Right kidney (tissue), 1 donor: ENCODE measurements at regions not wholly inside any gene's neighbourhood (a gene's known extent, or its start where the extent isn't known, plus 50 kb on each side); places are given as distances from the start of the nearest gene placed in this dataset.

ENCODE experiments used
- DNase-seq: peaks from one replicate; pipeline ENCODE4 v3.0.0-alpha.2; 2016

- DNase-seq, result no peak
Observed at GRCh38 chr10:113292086-113292485, 260.8 kb upstream of the HABP2 start.

DNA sequence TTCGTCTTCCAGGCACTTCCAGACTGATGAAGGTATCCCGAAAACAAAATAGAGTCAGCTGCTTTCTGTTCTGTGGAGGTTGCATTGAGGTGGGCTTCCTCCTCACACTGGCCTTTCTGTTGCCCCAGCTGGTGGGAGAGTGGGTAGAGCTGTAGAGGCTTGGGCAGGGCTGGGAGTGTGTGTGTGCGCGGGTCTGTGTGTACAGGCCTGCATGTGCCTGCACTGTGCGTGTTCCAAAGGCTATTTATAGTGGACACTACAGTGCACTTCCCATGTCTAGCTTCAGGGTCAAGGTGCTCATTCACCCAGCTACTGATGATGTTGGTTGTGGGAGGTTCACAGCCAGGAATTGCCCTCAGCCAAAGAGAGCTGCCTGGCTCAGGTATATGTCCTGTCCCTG, 260.1 kb upstream of the HABP2 start:
- no peak for DNase-seq

DNA sequence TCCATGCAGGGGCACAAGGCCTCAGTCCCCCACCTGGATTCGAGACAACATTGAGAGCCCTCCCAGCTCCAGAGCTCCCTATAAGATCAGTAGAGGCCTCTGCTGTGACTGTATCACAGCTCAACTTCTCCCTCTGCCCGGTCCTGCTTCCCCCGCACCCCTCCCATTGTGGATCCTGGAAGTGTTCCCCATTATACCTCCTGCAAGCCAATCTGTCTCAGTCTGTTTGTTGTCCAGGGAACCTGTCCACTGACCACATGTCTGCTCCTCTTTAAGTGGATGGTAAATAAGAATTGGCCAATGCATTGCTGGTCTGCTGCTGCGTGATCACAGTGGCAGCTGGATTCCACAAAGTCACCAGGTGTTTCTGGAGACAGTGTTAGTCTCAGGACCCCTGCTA, 259.7 kb upstream of the HABP2 start:
- no peak for DNase-seq

DNA sequence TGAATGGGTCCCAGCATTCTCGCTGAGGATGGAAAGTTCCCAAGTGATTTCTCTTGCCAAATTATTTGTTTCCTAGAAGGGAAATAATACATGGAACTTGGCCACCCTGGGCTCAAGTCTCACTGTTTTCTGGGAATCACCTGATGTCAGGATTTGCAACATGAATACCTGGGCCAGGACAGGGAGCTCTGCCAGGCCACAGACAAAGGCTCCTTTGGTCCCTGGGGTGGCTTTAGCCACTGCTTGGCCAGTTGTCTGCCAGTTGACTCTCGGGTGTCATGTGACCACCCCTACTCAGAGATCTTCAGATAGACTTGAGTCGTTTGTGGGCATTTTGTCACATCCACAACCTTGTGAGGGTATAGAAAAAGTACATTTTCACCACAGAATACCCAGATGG, 258.0 kb upstream of the HABP2 start:
- no peak for DNase-seq

- DNase-seq, result no peak
Observed at GRCh38 chr10:113297226-113297625, 255.6 kb upstream of the HABP2 start.

DNA sequence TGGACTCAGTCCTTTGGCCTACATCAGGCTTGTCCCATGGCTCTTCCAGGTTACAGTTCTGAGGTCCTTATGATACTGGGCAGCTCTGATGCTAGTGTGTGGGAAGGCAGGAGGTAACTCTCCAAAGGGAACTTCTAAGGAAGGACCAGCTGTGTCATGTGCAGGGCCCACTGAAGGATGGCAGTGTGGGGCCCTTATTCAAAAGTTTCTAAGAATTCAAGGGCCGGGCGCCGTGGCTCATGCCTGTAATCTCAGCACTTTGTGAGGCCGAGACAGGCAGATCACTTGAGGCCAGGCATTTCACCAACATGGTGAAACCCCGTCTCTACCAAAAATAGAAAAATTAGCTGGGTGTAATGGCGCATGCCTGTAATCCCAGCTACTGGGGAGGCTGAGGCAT, 254.2 kb upstream of the HABP2 start:
- DNase-seq, result no peak

- DNase-seq, result no peak
Observed at GRCh38 chr10:113300201-113300600, 252.7 kb upstream of the HABP2 start.

GRCh38 chr10:113300617-113301016, 252.2 kb upstream of the HABP2 start:
- no peak for DNase-seq

DNA sequence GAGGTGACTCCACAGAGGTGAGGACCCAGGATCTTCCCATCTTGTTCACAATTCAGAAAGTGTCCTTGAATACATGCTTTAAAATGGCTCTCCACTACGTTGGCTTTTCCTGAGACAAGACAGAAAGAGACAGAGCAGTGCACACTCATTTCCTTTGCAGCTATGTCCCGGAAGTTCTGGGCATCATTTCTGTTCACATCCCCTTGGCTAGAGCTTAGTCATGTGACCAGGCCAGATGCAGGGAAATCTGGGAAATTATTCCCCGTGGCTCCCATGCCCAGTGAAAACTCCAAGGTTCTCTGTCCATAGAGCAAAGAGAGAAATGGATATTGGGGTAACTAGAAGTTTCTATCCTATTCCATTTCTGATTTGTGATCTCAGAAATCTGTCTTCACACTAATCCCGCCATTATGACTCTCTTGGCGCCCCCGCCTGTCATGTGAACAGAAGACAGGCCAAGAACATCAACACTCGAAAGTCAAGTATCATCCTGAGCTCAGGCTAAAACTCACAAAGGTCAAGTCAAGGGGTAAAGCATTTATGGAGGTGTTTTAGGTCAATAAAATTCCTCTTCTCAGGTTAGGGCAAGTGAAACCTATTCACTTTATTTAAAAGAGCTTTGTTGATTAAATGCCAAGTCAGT, 251.4 kb upstream of the HABP2 start:
- no peak for DNase-seq

- DNase-seq, result no peak
Observed at GRCh38 chr10:113302062-113302461, 250.8 kb upstream of the HABP2 start.

- DNase-seq, result no peak
Observed at GRCh38 chr10:113303544-113304146, 249.2 kb upstream of the HABP2 start.

GRCh38 chr10:113304726-113305125, 248.1 kb upstream of the HABP2 start:
- DNase-seq, result no peak

DNA sequence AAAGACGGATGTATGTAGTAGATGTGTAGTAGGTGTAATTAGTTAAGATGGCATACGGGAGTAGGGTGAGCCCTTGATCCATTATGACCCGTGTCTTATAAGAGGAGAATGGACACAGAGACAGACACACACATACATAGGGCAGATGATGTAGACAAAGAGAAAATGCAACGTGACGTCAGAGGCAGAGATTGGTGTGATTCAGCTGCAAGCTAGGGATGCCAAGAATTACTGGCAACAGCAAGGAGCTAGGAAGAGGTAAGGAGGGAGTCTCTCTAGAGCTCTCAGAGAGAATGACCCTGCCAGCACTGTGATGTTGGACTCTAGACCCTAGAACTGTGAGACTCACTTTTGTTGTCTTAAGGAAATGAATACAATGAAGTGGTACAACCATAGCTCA, 247.0 kb upstream of the HABP2 start:
- DNase-seq, result no peak

- DNase-seq, result no peak
Observed at GRCh38 chr10:113309791-113310190, 243.1 kb upstream of the HABP2 start.

GRCh38 chr10:113310347-113310746, 242.5 kb upstream of the HABP2 start:
- DNase-seq, result no peak

- no peak for DNase-seq
Observed at GRCh38 chr10:113313048-113313602, 239.7 kb upstream of the HABP2 start.

DNA sequence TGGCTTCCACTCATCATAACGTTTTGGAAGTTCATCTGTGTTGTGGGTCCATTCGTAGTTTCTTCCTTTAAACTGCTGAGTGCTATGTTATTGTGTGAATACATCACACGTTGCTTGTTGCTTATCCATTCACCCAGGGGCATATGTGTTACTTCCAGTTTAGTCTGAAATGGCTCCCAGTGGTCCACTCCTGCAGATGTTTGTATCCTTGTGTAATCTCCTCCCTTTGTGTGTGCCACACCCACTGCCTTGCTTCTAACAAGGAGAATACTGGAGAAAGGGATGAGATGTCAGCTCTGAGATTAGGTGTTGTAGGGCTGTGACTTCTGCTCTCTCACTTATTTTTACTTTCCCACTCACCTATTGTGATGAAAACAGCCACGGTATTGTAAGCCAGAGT, 239.1 kb upstream of the HABP2 start:
- no peak for DNase-seq

- no peak for DNase-seq
Observed at GRCh38 chr10:113316506-113316905, 236.3 kb upstream of the HABP2 start.

DNA sequence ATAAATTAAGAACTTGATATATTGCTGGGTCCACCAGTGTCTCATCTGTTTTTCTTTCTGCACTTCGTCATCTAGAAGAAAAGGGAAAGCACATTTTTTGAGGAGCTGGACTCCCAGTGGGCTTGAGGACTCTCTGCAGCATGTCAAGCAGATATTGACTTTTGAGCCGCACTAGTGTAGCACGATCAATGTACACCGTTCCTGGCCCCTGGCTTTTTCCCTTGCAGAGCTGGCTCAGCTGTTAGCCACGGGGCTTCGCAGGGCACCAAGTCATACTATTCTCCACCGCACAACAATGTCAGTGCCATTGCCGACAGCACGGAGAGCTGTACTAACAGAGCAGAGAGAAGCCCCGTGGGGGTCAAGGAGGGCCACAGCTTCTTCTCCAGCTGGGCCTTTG, 235.4 kb upstream of the HABP2 start:
- no peak for DNase-seq

GRCh38 chr10:113319479-113319878, 233.4 kb upstream of the HABP2 start:
- DNase-seq, result no peak

DNA sequence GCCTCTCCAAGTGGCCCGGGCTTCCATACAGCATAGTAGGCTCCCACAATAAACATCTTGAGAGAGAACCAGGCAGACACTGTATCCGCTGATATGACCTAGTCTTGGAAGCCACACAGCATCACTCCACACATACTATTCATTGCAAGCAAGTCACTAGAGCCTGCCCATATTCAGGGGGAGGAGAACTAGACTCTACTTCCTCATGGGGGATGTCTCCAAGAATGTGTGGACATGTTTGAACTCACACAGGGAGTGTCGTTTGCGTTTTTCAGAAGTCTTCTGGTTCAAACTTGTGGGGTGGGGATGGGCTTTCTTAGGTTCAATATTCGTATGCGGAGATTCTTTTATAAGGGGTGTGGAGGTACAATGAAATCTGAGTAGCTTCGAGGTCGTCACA, 232.6 kb upstream of the HABP2 start:
- DNase-seq, result no peak

DNA sequence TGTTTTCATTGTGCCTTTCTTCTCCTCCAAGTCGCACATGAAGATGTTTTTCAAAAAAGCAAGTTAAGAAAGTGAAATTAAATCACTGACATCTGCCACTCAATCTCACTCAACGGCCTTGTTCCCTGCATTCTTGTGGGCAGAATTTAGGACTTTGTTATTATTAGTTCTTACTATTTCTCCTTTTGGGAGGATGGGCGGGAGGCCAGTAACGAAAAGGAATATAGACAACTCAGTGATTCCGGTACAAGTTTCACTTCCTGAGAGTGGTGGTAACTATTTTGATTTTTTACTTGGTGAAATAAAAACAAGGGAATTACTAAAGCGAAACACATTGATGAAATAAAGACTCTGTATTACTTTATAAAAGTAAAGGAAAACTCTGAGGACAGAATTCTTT, 231.9 kb upstream of the HABP2 start:
- no peak for DNase-seq

DNA sequence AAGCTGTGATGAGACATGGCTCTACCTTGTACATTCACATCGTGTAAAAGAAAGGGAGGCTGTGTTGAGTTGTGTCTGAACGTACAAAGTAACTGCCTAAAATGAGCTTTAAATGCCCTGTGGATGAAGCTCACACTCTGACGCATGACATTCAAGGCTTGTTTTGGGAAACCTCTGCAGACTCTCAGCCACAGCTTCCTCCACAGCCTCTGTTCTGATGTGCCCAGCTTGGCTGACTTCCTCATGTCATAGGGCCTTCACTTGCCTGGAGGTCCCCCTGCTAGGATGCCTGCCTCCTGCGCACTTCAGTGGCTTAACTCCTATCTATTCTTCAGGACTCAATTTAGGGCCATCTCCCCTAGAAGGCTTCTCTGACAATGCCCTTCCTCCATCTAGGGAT, 230.0 kb upstream of the HABP2 start:
- DNase-seq, result no peak

GRCh38 chr10:113323985-113324384, 228.9 kb upstream of the HABP2 start:
- DNase-seq, result no peak
